HEK293 (cell line): ENCODE measurements at regions not wholly inside any gene's neighbourhood (a gene's known extent, or its start where the extent isn't known, plus 50 kb on each side); places are given as distances from the start of the nearest gene placed in this dataset.

Experiments used
- AEBP2 ChIP-seq: fragments of 450-650 bp; formaldehyde crosslinking; IDR thresholded peaks from 2 replicates; pipeline ENCODE4 v1.5.1; 2016; ENCODE audit warnings: missing biosample characterization, missing genetic modification characterization, borderline replicate concordance
- BCL6B ChIP-seq: fragments of 450-650 bp; formaldehyde crosslinking; IDR thresholded peaks from 2 replicates; pipeline ENCODE4 v1.5.1; 2017; ENCODE audit warnings: missing biosample characterization, missing genetic modification characterization
- EGR2 ChIP-seq: fragments of 450-650 bp; formaldehyde crosslinking; IDR thresholded peaks from 2 replicates; pipeline ENCODE4 v1.5.1; 2016; ENCODE audit warnings: low read depth, missing biosample characterization, missing genetic modification characterization
- OVOL3 ChIP-seq: fragments of 450-650 bp; formaldehyde crosslinking; IDR thresholded peaks from 2 replicates; pipeline ENCODE4 v1.5.1; 2016; ENCODE audit warnings: missing biosample characterization, missing genetic modification characterization
- REPIN1 ChIP-seq: fragments of 450-650 bp; formaldehyde crosslinking; IDR thresholded peaks from 2 replicates; pipeline ENCODE4 v1.5.1; 2017; ENCODE audit warnings: missing biosample characterization, missing genetic modification characterization, low read depth
- SP2 ChIP-seq: fragments of 450-650 bp; formaldehyde crosslinking; IDR thresholded peaks from 2 replicates; pipeline ENCODE4 v1.5.1; 2016; ENCODE audit warnings: missing biosample characterization, missing genetic modification characterization
- YY2 ChIP-seq: fragments of 450-650 bp; formaldehyde crosslinking; IDR thresholded peaks from 2 replicates; pipeline ENCODE4 v1.5.1; 2016; ENCODE audit warnings: missing biosample characterization, missing genetic modification characterization
- ZBTB8A ChIP-seq: fragments of 450-650 bp; formaldehyde crosslinking; IDR thresholded peaks from 2 replicates; pipeline ENCODE4 v1.5.1; 2016; ENCODE audit warnings: missing biosample characterization, missing genetic modification characterization
- ZFHX2 ChIP-seq: fragments of 450-650 bp; formaldehyde crosslinking; conservative IDR thresholded peaks from 2 replicates; pipeline ENCODE4 v1.5.1; 2016; ENCODE audit warnings: missing biosample characterization, missing genetic modification characterization
- ZFP41 ChIP-seq: fragments of 450-650 bp; formaldehyde crosslinking; IDR thresholded peaks from 2 replicates; pipeline ENCODE4 v1.5.1; 2016; ENCODE audit warnings: missing biosample characterization, missing genetic modification characterization, borderline replicate concordance
- ZNF148 ChIP-seq: fragments of 450-650 bp; formaldehyde crosslinking; IDR thresholded peaks from 2 replicates; pipeline ENCODE4 v1.5.0; 2017; ENCODE audit warnings: missing biosample characterization, missing genetic modification characterization, borderline replicate concordance
- ZNF169 ChIP-seq: fragments of 450-650 bp; formaldehyde crosslinking; IDR thresholded peaks from 2 replicates; pipeline ENCODE4 v1.5.1; 2016; ENCODE audit warnings: missing biosample characterization, missing genetic modification characterization
- ZNF239 ChIP-seq: fragments of 450-650 bp; formaldehyde crosslinking; IDR thresholded peaks from 2 replicates; pipeline ENCODE4 v1.5.1; 2016; ENCODE audit warnings: missing biosample characterization, missing genetic modification characterization
- ZNF266 ChIP-seq: fragments of 450-650 bp; formaldehyde crosslinking; IDR thresholded peaks from 2 replicates; pipeline ENCODE4 v1.5.1; 2016; ENCODE audit warnings: missing biosample characterization, missing genetic modification characterization, low read depth
- ZNF398 ChIP-seq: fragments of 450-650 bp; formaldehyde crosslinking; IDR thresholded peaks from 2 replicates; pipeline ENCODE4 v1.5.1; 2017; ENCODE audit warnings: missing biosample characterization, missing genetic modification characterization
- ZNF549 ChIP-seq: fragments of 450-650 bp; IDR thresholded peaks from 2 replicates; pipeline ENCODE4 v1.5.1; 2018; ENCODE audit warnings: missing biosample characterization, missing genetic modification characterization, mild to moderate bottlenecking, inconsistent platforms, moderate library complexity
- ZNF558 ChIP-seq: fragments of 450-650 bp; formaldehyde crosslinking; IDR thresholded peaks from 2 replicates; pipeline ENCODE4 v1.5.1; 2016; ENCODE audit warnings: missing biosample characterization, missing genetic modification characterization
- ZNF621 ChIP-seq: fragments of 450-650 bp; formaldehyde crosslinking; IDR thresholded peaks from 2 replicates; pipeline ENCODE4 v1.5.1; 2017; ENCODE audit warnings: missing biosample characterization, missing genetic modification characterization
- ZNF629 ChIP-seq: fragments of 450-650 bp; formaldehyde crosslinking; IDR thresholded peaks from 2 replicates; pipeline ENCODE4 v1.5.1; 2017; ENCODE audit warnings: missing biosample characterization, missing genetic modification characterization
- ZNF670 ChIP-seq: fragments of 450-650 bp; formaldehyde crosslinking; IDR thresholded peaks from 2 replicates; pipeline ENCODE4 v1.5.1; 2016; ENCODE audit warnings: missing biosample characterization, missing genetic modification characterization, low read depth
- ZNF707 ChIP-seq: fragments of 450-650 bp; formaldehyde crosslinking; IDR thresholded peaks from 2 replicates; pipeline ENCODE4 v1.5.1; 2016; ENCODE audit warnings: missing biosample characterization, missing genetic modification characterization
- ZNF768 ChIP-seq: fragments of 450-650 bp; formaldehyde crosslinking; IDR thresholded peaks from 2 replicates; pipeline ENCODE4 v1.5.1; 2018; ENCODE audit warnings: missing biosample characterization, mild to moderate bottlenecking, missing genetic modification characterization
- ZNF785 ChIP-seq: fragments of 450-650 bp; formaldehyde crosslinking; IDR thresholded peaks from 2 replicates; pipeline ENCODE4 v1.5.1; 2016; ENCODE audit warnings: missing biosample characterization, missing genetic modification characterization
- ZNF830 ChIP-seq: fragments of 450-650 bp; IDR thresholded peaks from 2 replicates; pipeline ENCODE4 v1.5.0; 2018; ENCODE audit warnings: missing biosample characterization, missing genetic modification characterization, low read depth, mild to moderate bottlenecking, moderate library complexity
- TF ChIP-seq, protein P1 (sequence below): fragments of 450-650 bp; formaldehyde crosslinking; IDR thresholded peaks from 2 replicates; pipeline ENCODE4 v1.5.1; 2016; ENCODE audit warnings: missing biosample characterization, missing genetic modification characterization
- TF ChIP-seq, protein P2 (sequence below): fragments of 450-650 bp; formaldehyde crosslinking; optimal IDR thresholded peaks from 2 replicates; pipeline ENCODE3; 2016; ENCODE audit warnings: missing biosample characterization, mild to moderate bottlenecking, missing genetic modification characterization

GRCh38 chr5:174533751-174534241 lies 190.6 kb upstream of the MSX2 start (continued):
- no peak; the same call in 1 of the 2 replicates for TF ChIP-seq ZNF398 (tag by site-specific recombination)
- no peak for TF ChIP-seq ZNF768 (tag by site-specific recombination)
- TF ChIP-seq REPIN1 (tag by site-specific recombination) = no peak
- no peak for TF ChIP-seq ZNF169 (tag by site-specific recombination)
- TF ChIP-seq OVOL3 (tag by site-specific recombination) = no peak
- peak; percentile 93 for TF ChIP-seq ZNF629
- TF ChIP-seq BCL6B (tag by site-specific recombination) = no peak
- no peak for TF ChIP-seq ZBTB8A (tag by site-specific recombination)
- TF ChIP-seq, protein P1, sequence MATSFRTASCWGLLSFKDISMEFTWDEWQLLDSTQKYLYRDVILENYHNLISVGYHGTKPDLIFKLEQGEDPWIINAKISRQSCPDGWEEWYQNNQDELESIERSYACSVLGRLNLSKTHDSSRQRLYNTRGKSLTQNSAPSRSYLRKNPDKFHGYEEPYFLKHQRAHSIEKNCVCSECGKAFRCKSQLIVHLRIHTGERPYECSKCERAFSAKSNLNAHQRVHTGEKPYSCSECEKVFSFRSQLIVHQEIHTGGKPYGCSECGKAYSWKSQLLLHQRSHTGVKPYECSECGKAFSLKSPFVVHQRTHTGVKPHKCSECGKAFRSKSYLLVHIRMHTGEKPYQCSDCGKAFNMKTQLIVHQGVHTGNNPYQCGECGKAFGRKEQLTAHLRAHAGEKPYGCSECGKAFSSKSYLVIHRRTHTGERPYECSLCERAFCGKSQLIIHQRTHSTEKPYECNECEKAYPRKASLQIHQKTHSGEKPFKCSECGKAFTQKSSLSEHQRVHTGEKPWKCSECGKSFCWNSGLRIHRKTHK (tag by site-specific recombination) = no peak
- TF ChIP-seq ZNF621 (tag by site-specific recombination) = no peak
- no peak for TF ChIP-seq ZNF670 (tag by site-specific recombination)
- no peak for TF ChIP-seq SP2 (tag by site-specific recombination)
- TF ChIP-seq ZNF239 (tag by site-specific recombination) = no peak
- TF ChIP-seq ZFHX2 (tag by site-specific recombination) = no peak
- no peak for TF ChIP-seq AEBP2
- TF ChIP-seq ZNF707 (tag by site-specific recombination) = no peak
- TF ChIP-seq, protein P2, sequence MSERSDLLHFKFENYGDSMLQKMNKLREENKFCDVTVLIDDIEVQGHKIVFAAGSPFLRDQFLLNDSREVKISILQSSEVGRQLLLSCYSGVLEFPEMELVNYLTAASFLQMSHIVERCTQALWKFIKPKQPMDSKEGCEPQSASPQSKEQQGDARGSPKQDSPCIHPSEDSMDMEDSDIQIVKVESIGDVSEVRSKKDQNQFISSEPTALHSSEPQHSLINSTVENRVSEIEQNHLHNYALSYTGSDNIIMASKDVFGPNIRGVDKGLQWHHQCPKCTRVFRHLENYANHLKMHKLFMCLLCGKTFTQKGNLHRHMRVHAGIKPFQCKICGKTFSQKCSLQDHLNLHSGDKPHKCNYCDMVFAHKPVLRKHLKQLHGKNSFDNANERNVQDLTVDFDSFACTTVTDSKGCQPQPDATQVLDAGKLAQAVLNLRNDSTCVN = no peak
- no peak for TF ChIP-seq ZNF785 (tag by site-specific recombination)
- TF ChIP-seq ZNF549 (tag by site-specific recombination) = no peak
- TF ChIP-seq ZNF266 (tag by site-specific recombination) = no peak
- no peak for TF ChIP-seq EGR2 (tag by site-specific recombination)
- no peak for TF ChIP-seq ZNF148
- TF ChIP-seq ZNF558 (tag by site-specific recombination) = no peak; the same call in 1 of the 2 replicates
- no peak for TF ChIP-seq ZNF830 (tag by site-specific recombination)
- TF ChIP-seq ZFP41 (tag by site-specific recombination) = no peak
- TF ChIP-seq YY2 = no peak
